ENCODE measurements at regions not wholly inside any gene's neighbourhood (a gene's known extent, or its start where the extent isn't known, plus 50 kb on each side); places are given as distances from the start of the nearest gene placed in this dataset.

GRCh38 chr22:47563406-47564157 is 801.1 kb downstream of the TBC1D22A start:
- ATAC-seq (ENCODE audit: insufficient number of reproducible peaks, low FRiP score, low read depth) (no peak), DNase-seq (ENCODE audit: low spot score) (no peak)
- no peak overlapping the region for H3K27ac ChIP-seq
- no peaks in the 10 kb centered on the region for H3K27me3 ChIP-seq (replicated peaks; ENCODE audit: insufficient read depth)
- no peaks in the 10 kb centered on the region for H3K9me3 ChIP-seq
- TF ChIP-seq, protein P1, sequence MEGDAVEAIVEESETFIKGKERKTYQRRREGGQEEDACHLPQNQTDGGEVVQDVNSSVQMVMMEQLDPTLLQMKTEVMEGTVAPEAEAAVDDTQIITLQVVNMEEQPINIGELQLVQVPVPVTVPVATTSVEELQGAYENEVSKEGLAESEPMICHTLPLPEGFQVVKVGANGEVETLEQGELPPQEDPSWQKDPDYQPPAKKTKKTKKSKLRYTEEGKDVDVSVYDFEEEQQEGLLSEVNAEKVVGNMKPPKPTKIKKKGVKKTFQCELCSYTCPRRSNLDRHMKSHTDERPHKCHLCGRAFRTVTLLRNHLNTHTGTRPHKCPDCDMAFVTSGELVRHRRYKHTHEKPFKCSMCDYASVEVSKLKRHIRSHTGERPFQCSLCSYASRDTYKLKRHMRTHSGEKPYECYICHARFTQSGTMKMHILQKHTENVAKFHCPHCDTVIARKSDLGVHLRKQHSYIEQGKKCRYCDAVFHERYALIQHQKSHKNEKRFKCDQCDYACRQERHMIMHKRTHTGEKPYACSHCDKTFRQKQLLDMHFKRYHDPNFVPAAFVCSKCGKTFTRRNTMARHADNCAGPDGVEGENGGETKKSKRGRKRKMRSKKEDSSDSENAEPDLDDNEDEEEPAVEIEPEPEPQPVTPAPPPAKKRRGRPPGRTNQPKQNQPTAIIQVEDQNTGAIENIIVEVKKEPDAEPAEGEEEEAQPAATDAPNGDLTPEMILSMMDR (IDR thresholded peaks at IDR 0.05), result no peak
- H3K4me1 ChIP-seq (ENCODE audit: control insufficient read depth in 1 of 2, low read depth in 2 of 2), result no peaks in the 10 kb centered on the region
- H3K36me3 ChIP-seq, result no peaks in the 10 kb centered on the region
- H3K4me3 ChIP-seq, result no peak overlapping the region

DNA sequence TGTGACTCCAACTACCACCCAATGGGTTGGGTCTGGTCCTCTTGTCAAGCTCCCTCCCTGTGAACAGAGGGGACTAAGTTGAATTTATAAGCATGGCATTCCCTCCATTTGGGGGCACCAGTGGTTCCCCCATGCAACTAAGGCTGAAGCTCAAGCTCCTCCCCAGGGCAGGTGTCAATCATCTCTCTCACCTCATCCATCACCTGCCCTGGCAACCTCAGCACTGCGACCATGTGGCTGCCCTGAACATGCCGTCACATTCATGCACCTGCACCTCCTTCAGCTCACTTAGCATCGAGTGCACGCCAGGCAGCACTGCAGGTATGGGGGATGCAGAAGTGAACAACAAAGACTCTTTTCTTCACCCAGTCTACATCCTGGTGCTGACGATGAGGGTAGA is 799.3 kb downstream of the TBC1D22A start:
- no peaks in the 10 kb centered on the region for H3K27me3 ChIP-seq (replicated peaks; ENCODE audit: insufficient read depth)
- TF ChIP-seq, protein P1 (IDR thresholded peaks at IDR 0.05), result no peak
- H3K27ac ChIP-seq, result no peak overlapping the region
- no peaks in the 10 kb centered on the region for H3K4me1 ChIP-seq (ENCODE audit: control insufficient read depth in 1 of 2, low read depth in 2 of 2)
- no peaks in the 10 kb centered on the region for H3K9me3 ChIP-seq
- DNase-seq (ENCODE audit: low spot score), result no peak
- no peak for ATAC-seq (ENCODE audit: insufficient number of reproducible peaks, low FRiP score, low read depth)
- no peaks in the 10 kb centered on the region for H3K36me3 ChIP-seq
- H3K4me3 ChIP-seq, result no peak overlapping the region

DNA sequence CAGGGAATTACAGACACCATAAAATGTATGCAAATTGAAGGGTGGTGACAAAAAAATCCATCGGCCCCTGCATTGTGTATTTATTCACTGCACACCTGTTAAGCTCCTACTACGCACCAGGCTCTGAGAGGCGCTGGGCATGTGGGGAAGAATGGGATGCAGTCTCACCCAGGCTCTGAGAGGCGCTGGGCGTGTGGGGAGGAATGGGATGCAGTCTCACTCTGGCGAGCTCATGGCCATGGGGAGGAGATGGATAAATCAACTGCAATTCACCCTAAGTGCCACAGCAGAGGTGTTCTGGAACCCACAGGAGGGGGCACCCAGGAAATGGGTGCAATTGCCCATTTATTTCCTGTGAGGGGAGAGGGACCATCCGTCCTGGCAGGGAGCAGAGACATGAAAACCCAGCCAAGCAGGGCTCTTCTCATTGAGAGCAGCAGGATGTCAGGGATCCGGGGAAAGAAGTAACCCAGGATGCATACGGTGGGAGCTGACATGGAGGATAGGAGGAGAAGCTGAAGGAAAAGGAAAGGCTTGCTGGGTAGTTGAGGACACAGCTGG is 798.7 kb downstream of the TBC1D22A start:
- TF ChIP-seq, protein P1 (IDR thresholded peaks at IDR 0.05), result no peak
- no peaks in the 10 kb centered on the region for H3K4me1 ChIP-seq (ENCODE audit: control insufficient read depth in 1 of 2, low read depth in 2 of 2)
- no peaks in the 10 kb centered on the region for H3K9me3 ChIP-seq
- DNase-seq (ENCODE audit: low spot score) (no peak), ATAC-seq (ENCODE audit: insufficient number of reproducible peaks, low FRiP score, low read depth) (no peak)
- H3K36me3 ChIP-seq, result no peaks in the 10 kb centered on the region
- H3K4me3 ChIP-seq, result no peak overlapping the region
- no peaks in the 10 kb centered on the region for H3K27me3 ChIP-seq (replicated peaks; ENCODE audit: insufficient read depth)
- H3K27ac ChIP-seq, result no peak overlapping the region

GRCh38 chr22:47558828-47559700 is 796.6 kb downstream of the TBC1D22A start:
- ATAC-seq (ENCODE audit: insufficient number of reproducible peaks, low FRiP score, low read depth), result no peak
- Histone ChIP-seq H3K4me3 (no peak overlapping the region), H3K27ac (no peak overlapping the region), H3K4me1 (ENCODE audit: control insufficient read depth in 1 of 2, low read depth in 2 of 2) (no peaks in the 10 kb centered on the region), H3K27me3 (replicated peaks; ENCODE audit: insufficient read depth) (no peaks in the 10 kb centered on the region), H3K36me3 (no peaks in the 10 kb centered on the region), H3K9me3 (no peaks in the 10 kb centered on the region)
- TF ChIP-seq, protein P1 (IDR thresholded peaks at IDR 0.05), result no peak
- no peak for DNase-seq (ENCODE audit: low spot score)

DNA sequence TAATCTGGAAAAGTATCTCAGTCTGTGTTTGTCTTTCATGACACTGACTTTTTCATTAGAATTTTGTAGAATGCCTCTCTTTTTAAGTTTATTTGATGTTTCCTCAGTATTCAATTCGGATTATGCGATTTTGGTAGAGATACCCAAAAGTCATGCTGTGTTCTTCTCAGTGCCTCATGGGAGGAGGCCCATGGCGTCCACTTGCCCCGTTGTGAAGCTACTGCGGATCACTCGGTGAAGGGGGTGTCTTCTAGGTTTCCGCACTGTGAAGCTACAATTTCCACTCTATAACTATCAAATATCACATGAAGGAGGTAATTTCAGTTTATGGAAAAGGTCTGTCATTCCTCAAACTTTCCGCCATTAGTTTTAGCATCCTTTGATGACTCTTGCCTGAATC is 794.0 kb downstream of the TBC1D22A start:
- TF ChIP-seq, protein P1 (IDR thresholded peaks at IDR 0.05), result no peak
- H3K27ac ChIP-seq, result no peak overlapping the region
- H3K4me1 ChIP-seq (ENCODE audit: control insufficient read depth in 1 of 2, low read depth in 2 of 2), result no peaks in the 10 kb centered on the region
- no peak for ATAC-seq (ENCODE audit: insufficient number of reproducible peaks, low FRiP score, low read depth)
- no peaks in the 10 kb centered on the region for H3K9me3 ChIP-seq
- DNase-seq (ENCODE audit: low spot score), result no peak
- H3K36me3 ChIP-seq, result no peaks in the 10 kb centered on the region
- H3K4me3 ChIP-seq, result no peak overlapping the region
- no peaks in the 10 kb centered on the region for H3K27me3 ChIP-seq (replicated peaks; ENCODE audit: insufficient read depth)
